ENCODE measurements at regions not wholly inside any gene's neighbourhood (a gene's known extent, or its start where the extent isn't known, plus 50 kb on each side); places are given as distances from the start of the nearest gene placed in this dataset.

DNA sequence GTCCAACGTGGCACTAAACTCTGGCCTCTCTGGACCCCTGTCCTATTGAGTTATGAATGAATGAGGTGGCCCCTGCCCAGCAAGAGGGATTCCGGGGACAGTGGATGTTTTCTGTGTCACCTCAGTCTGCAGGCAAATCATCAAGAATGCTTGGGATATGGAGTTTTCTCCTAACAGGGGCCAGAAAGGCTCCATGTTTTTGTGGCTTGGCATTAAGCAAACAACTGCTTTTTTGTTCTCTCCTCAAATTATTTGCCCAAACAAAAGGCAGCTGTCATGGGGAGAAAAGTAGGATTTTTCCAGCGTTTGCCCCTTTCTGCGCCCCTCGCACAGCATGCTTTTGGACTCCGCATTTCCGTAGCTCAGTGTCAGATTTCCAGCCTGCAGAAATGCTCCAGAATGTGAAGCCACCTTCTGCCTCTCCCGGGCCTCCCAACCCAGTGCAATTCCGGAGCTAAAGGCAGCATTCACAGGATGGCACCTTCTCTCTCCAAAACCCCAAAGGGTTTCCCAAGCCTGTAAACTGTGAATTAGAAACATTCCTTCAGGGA lies 553.3 kb downstream of the CCDC171 start:
- no peak overlapping the region for H3K4me2 ChIP-seq (ENCODE audit: control insufficient read depth, extremely low read depth, insufficient read depth, low read depth, low read length)
- no peaks in the 10 kb centered on the region for H3K36me3 ChIP-seq (ENCODE audit: control insufficient read depth in 2 of 2, extremely low read depth in 1 of 2, insufficient read depth in 2 of 2, low read length in 2 of 2)
- H3K9ac ChIP-seq (ENCODE audit: control insufficient read depth, extremely low read depth, insufficient read depth, low read length), result no peak overlapping the region
- H3K4me3 ChIP-seq (ENCODE audit: control insufficient read depth in 2 of 3, extremely low read depth in 1 of 3, insufficient read depth in 2 of 3, low read depth in 1 of 3, low read length in 3 of 3), result no peak overlapping the region
- H3K27ac ChIP-seq (ENCODE audit: control insufficient read depth, insufficient read depth, low read length), result no peak overlapping the region
- H3K27me3 ChIP-seq (ENCODE audit: control insufficient read depth, extremely low read depth, insufficient read depth, low read length), result no peaks in the 10 kb centered on the region
- no peak overlapping the region for H2AFZ ChIP-seq (ENCODE audit: control insufficient read depth, low read length)
- TF ChIP-seq CTCF (optimal IDR thresholded peaks at IDR 0.05 in 1 of 3, IDR thresholded peaks at IDR 0.05 in 1 of 3, conservative IDR thresholded peaks at IDR 0.05 in 1 of 3; ENCODE audit: extremely low read depth in 1 of 3, insufficient read depth in 2 of 3, low read length in 3 of 3), result no peak
- no peak for TF ChIP-seq EZH2 (IDR thresholded peaks at IDR 0.05; ENCODE audit: low read length)
- H3K9me3 ChIP-seq (ENCODE audit: control insufficient read depth, low read depth, low read length), result no peaks in the 10 kb centered on the region
- no peak for FAIRE-seq
- no peaks in the 10 kb centered on the region for H3K4me1 ChIP-seq (ENCODE audit: control insufficient read depth, extremely low read depth, insufficient read depth, low read length)
- H4K20me1 ChIP-seq (ENCODE audit: control insufficient read depth, extremely low read depth, insufficient read depth, low read length), result no peaks in the 10 kb centered on the region
- H3K9me1 ChIP-seq (ENCODE audit: control insufficient read depth, extremely low read depth, insufficient read depth, low read length), result no peaks in the 10 kb centered on the region
- no peak for DNase-seq (ENCODE audit: low read depth, low spot score)
- dilution Hi-C loops (cut with MboI; ENCODE audit: extremely low pct_ligation_motif_present, low sequenced_read_pairs), result no loop called here
- H3K79me2 ChIP-seq (ENCODE audit: control insufficient read depth, insufficient read depth, low read length), result no peaks in the 10 kb centered on the region

DNA sequence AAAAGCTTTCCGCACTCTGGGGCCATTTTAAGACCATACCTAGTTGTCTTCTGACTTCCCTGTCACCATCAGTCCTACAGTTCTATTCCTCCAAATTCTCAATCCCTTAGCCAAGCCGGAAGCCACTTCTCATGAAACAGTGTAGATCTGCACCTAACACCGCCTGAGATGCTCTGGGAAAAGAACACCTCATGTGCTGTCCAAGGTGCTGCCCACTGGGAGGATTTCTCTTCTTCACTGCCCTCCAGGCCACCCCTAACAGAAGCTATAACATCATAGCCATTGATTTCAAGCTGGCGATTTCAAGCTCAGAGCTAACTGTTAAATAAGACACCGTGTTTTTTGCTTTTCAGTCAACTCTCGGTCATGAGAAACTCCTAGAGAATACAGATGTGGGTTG lies 559.3 kb downstream of the CCDC171 start:
- H4K20me1 ChIP-seq (ENCODE audit: control insufficient read depth, extremely low read depth, insufficient read depth, low read length), result no peaks in the 10 kb centered on the region
- no peak overlapping the region for H3K9ac ChIP-seq (ENCODE audit: control insufficient read depth, extremely low read depth, insufficient read depth, low read length)
- no peak overlapping the region for H3K27ac ChIP-seq (ENCODE audit: control insufficient read depth, insufficient read depth, low read length)
- DNase-seq (ENCODE audit: low read depth, low spot score) (no peak), FAIRE-seq (no peak)
- H3K4me1 ChIP-seq (ENCODE audit: control insufficient read depth, extremely low read depth, insufficient read depth, low read length), result no peaks in the 10 kb centered on the region
- dilution Hi-C loops (cut with MboI; ENCODE audit: extremely low pct_ligation_motif_present, low sequenced_read_pairs), result no loop called here
- TF ChIP-seq CTCF (optimal IDR thresholded peaks at IDR 0.05 in 1 of 3, IDR thresholded peaks at IDR 0.05 in 1 of 3, conservative IDR thresholded peaks at IDR 0.05 in 1 of 3; ENCODE audit: extremely low read depth in 1 of 3, insufficient read depth in 2 of 3, low read length in 3 of 3) (no peak), EZH2 (IDR thresholded peaks at IDR 0.05; ENCODE audit: low read length) (no peak)
- H3K9me3 ChIP-seq (ENCODE audit: control insufficient read depth, low read depth, low read length), result no peaks in the 10 kb centered on the region
- no peaks in the 10 kb centered on the region for H3K36me3 ChIP-seq (ENCODE audit: control insufficient read depth in 2 of 2, extremely low read depth in 1 of 2, insufficient read depth in 2 of 2, low read length in 2 of 2)
- no peaks in the 10 kb centered on the region for H3K27me3 ChIP-seq (ENCODE audit: control insufficient read depth, extremely low read depth, insufficient read depth, low read length)
- no peak overlapping the region for H3K4me2 ChIP-seq (ENCODE audit: control insufficient read depth, extremely low read depth, insufficient read depth, low read depth, low read length)
- H2AFZ ChIP-seq (ENCODE audit: control insufficient read depth, low read length), result no peak overlapping the region
- H3K4me3 ChIP-seq (ENCODE audit: control insufficient read depth in 2 of 3, extremely low read depth in 1 of 3, insufficient read depth in 2 of 3, low read depth in 1 of 3, low read length in 3 of 3), result no peak overlapping the region
- H3K9me1 ChIP-seq (ENCODE audit: control insufficient read depth, extremely low read depth, insufficient read depth, low read length), result no peaks in the 10 kb centered on the region
- no peaks in the 10 kb centered on the region for H3K79me2 ChIP-seq (ENCODE audit: control insufficient read depth, insufficient read depth, low read length)
